ENCODE measurements at regions not wholly inside any gene's neighbourhood (a gene's known extent, or its start where the extent isn't known, plus 50 kb on each side); places are given as distances from the start of the nearest gene placed in this dataset.

- H3K27me3 ChIP-seq (ENCODE audit: control insufficient read depth, insufficient read depth, low read length), result peaks cover 26% of the 10 kb centered on the region
- no peaks in the 10 kb centered on the region for H3K4me1 ChIP-seq (ENCODE audit: control insufficient read depth, insufficient read depth, low read length)
- TF ChIP-seq CTCF (IDR thresholded peaks at IDR 0.05) (no peak), POLR2AphosphoS5 (IDR thresholded peaks at IDR 0.05; ENCODE audit: low read depth, low read length) (no peak), SIN3A (IDR thresholded peaks at IDR 0.05; ENCODE audit: borderline replicate concordance, insufficient read depth, low read depth, low read length) (no peak), REST (IDR thresholded peaks at IDR 0.05; ENCODE audit: insufficient read depth in 1 of 2, low read depth in 2 of 2, low read length in 1 of 2) (no peak), TCF7L2 (IDR thresholded peaks at IDR 0.05; ENCODE audit: low read depth, low read length) (no peak)
- intact Hi-C loops (cut with micrococcal nuclease; ENCODE audit: unreplicated experiment), result no loop called here
- no peaks in the 10 kb centered on the region for H3K9me3 ChIP-seq (ENCODE audit: control insufficient read depth, insufficient read depth, low read depth, low read length)
- DNase-seq (ENCODE audit: low read depth, low spot score) (no peak), ATAC-seq (no peak)
- no peak overlapping the region for H3K27ac ChIP-seq (ENCODE audit: low read length)
- no peaks in the 10 kb centered on the region for H3K36me3 ChIP-seq (ENCODE audit: control insufficient read depth, insufficient read depth, low read length)
- ChIA-PET POLR2A (no interaction called here), CTCF (interaction anchor here (0.7 kb wide), 1 partner anchor 268 kb away, joined by 3 read pairs; no protein-coding TSS in a partner anchor)
- no peak overlapping the region for H3K4me3 ChIP-seq (ENCODE audit: low read depth in 2 of 2, low read length in 2 of 2)
- in situ Hi-C loops (cut with HindIII; ENCODE audit: low pct_unique_long_range_greater_than_20kb, low sequenced_read_pairs), result no loop called here
- BruUV-seq (replicated peaks), result no TSS peak
Measured at GRCh38 chr5:133691448-133691847, 79.1 kb upstream of the FSTL4 start.

- TF ChIP-seq CTCF (IDR thresholded peaks at IDR 0.05), result no peak
- TF ChIP-seq TCF7L2 (IDR thresholded peaks at IDR 0.05; ENCODE audit: low read depth, low read length), result no peak
- TF ChIP-seq REST (IDR thresholded peaks at IDR 0.05; ENCODE audit: insufficient read depth in 1 of 2, low read depth in 2 of 2, low read length in 1 of 2), result no peak
- TF ChIP-seq POLR2AphosphoS5 (IDR thresholded peaks at IDR 0.05; ENCODE audit: low read depth, low read length), result no peak
- no peak for TF ChIP-seq SIN3A (IDR thresholded peaks at IDR 0.05; ENCODE audit: borderline replicate concordance, insufficient read depth, low read depth, low read length)
- intact Hi-C loops (cut with micrococcal nuclease; ENCODE audit: unreplicated experiment) (no loop called here), in situ Hi-C loops (cut with HindIII; ENCODE audit: low pct_unique_long_range_greater_than_20kb, low sequenced_read_pairs) (no loop called here)
- Histone ChIP-seq H3K27ac (ENCODE audit: low read length) (no peak overlapping the region), H3K27me3 (ENCODE audit: control insufficient read depth, insufficient read depth, low read length) (peaks cover 31% of the 10 kb centered on the region), H3K36me3 (ENCODE audit: control insufficient read depth, insufficient read depth, low read length) (no peaks in the 10 kb centered on the region), H3K4me3 (ENCODE audit: low read depth in 2 of 2, low read length in 2 of 2) (no peak overlapping the region), H3K9me3 (ENCODE audit: control insufficient read depth, insufficient read depth, low read depth, low read length) (no peaks in the 10 kb centered on the region), H3K4me1 (ENCODE audit: control insufficient read depth, insufficient read depth, low read length) (no peaks in the 10 kb centered on the region)
- ATAC-seq (no peak), DNase-seq (ENCODE audit: low read depth, low spot score) (no peak)
- POLR2A ChIA-PET, result no interaction called here
- no TSS peak for BruUV-seq (replicated peaks)
- CTCF ChIA-PET, result no interaction called here
Measured at GRCh38 chr5:133690746-133691145, 78.4 kb upstream of the FSTL4 start.

Measured in Panc1 (cell line).